Mesenteric fat pad (tissue), 1 donor: ENCODE measurements at regions not wholly inside any gene's neighbourhood (a gene's known extent, or its start where the extent isn't known, plus 50 kb on each side); places are given as distances from the start of the nearest gene placed in this dataset.

Experiments
- DNase-seq: peaks from one replicate; pipeline ENCODE4 v3.0.0-alpha.2; 2020; ENCODE audit warnings: low spot score
- donor health status: DM: yes; HTN: yes; CAD: no.

DNA sequence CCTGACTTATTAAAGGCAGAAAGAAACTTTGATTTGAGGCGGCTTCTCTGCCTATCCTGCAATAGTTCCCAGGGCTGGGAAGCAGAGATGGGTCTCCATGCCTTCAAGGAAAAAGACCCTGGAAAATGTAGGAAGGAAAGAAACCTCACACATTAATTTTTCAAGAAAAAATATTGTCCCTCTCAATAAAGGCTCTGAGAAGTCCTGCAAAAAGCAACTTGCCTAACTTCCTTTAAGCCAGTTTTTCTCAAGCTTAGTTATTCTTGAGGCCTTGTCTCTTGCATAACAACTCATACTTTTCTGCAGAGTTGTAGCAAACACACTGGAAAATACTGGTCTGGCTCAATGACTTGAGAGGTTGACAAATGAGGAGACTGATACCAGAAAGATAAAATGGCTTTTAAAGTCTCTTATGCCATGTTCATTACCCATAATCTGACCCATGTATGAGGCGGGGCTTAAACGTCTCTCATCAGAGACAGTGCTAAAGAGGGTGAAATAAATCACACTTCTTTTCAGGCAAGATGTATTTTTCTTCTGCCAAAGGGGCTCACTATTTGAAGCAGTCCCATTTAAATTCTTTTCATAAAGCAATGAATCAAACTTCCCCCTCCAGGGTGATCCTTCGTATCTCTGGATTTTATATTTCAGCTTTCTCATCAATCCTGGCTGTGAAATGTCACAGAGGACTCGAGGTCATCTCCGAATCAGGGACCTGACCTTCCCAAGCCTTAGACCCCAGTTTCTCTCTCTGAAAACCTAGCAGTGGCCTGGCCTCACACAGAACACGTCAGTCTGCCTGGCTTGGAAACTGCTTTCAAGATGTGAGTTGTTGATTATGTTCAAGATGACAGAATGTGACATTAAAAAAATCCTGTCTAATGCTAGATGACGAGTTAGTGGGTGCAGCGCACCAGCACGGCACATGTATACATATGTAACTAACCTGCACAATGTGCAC, 82.3 kb upstream of the KCNG1 start:
- DNase-seq: no peak

DNA sequence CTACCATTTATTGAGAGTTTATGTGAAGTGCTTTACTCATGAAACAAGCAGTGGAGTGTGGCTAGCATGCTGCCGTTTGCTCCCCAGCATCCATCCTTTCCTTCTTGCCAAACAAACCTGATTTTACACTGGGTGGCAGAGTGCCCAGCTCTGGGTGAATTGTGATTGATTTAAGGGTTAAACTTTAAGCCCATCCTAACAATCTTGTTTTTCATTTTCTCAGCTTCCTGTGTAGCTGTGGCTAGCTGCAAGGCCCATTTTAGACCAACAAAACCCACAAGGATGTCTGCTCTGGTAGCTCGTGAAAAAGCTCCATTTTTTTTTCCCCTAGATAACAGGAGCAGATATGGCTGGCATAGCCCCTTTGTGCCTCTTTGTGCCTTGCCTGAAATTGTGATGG, 77.7 kb upstream of the KCNG1 start:
- no peak for DNase-seq

- DNase-seq: no peak
These were observed 75.4 kb upstream of the KCNG1 start for GRCh38 chr20:51098284-51098810.

GRCh38 chr20:51097351-51098120, 74.6 kb upstream of the KCNG1 start:
- DNase-seq: no peak

GRCh38 chr20:51096582-51097267, 73.8 kb upstream of the KCNG1 start:
- DNase-seq: no peak

DNA sequence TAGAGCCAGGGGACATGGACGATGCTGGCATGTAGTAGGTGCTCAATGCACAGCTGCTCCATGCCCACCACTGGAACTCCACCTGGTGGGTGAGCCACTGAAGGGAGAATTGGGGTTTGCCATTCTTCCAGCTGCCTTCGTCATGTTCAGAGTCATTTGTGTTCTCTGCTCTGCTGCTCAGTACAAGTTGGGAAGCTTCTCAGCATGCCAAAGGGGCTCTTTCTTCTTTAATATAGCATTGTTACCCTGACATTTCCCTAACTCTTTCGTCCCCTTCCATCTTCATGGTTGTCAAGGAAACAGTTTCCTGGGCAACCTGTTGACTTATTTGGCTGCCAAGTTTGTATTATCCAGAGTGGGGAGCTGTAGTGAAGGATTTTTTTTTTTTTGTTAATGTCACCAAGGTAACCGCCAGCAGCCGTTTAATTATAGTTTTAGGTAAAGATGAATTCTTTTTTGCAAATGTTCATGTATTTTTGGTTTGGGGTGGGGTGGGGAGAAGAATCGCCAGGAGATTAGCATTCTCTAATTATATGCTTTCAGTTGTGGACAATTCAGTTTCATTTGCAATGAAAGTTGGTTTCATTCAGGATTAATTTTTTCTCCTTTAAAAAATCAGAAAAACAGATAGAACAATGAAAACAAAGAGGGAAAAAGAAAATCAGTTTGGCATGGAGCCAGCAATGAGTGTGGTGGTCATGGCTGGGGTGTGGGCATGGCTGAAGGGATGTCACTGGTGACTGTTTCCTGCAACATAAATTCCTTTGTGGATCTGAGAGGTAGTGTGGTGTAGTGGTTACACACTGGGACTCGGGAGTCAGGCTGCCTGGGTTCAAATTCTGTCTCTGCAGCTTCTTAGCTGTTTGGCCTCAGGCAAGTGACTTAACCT, 73.0 kb upstream of the KCNG1 start:
- no peak for DNase-seq

- no peak for DNase-seq
These were observed 71.3 kb upstream of the KCNG1 start for GRCh38 chr20:51094221-51094620.

DNA sequence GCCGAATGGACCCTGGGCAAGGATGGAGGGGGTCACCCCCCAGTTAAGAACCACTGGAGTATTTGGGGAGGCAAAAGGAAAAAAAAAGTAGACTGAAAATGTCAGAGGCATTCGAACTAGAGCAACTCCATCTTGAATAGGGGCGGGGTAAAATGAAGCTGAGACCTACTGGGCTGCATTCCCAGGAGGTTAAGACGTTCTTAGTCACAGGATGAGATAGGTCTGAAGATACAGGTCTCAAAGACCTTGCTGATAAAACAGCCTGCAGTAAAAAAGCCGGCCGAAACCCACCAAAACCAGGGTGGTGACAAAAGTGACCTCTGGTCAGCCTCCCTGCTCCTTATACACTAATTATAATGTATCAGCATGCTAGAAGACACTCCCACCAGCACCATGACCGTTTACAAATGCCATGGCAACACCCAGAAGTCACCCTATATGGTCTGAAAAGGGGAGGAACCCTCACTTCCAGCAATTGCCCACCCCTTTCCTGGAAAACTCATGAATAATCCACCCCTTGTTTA, 70.4 kb upstream of the KCNG1 start:
- no peak for DNase-seq

GRCh38 chr20:51092338-51092737, 69.4 kb upstream of the KCNG1 start:
- no peak for DNase-seq

DNA sequence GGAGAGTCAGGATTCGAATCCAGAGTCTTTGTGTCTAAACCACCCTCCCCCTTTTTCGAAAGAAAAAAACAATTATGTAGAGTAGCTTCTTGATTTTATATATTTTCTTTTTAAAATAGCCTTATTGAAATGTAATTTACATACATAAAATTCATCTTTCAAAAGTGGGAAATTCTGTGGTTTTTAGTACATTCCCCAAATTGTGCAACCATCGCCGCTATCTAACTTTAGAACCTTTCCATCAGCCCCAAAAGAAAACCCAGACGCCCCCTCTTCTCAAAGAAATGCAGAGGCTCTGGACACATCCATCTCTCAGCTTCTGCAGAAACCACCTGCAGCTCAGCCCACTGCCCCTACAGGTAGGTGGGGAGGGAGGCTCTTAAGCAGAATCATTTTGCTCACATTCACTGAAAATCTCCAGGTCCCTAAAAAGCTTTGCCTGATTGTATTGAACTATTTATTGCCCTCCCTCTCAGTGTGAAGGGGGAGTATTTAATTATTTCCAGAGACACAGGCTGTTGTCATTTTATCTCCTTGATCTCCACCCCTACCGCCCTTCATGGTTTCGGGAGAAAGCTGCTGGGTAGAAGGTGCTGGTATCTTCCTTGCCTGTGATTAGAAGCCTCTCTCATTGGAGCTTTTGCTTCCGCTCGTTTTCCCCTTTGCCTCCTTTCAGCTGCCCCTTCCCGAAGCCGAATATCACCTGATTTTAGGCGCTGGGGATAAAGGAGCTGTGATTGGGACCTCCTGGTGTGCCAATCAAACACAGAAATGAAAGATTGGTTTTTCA, 68.7 kb upstream of the KCNG1 start:
- DNase-seq: peak; percentile 14

DNA sequence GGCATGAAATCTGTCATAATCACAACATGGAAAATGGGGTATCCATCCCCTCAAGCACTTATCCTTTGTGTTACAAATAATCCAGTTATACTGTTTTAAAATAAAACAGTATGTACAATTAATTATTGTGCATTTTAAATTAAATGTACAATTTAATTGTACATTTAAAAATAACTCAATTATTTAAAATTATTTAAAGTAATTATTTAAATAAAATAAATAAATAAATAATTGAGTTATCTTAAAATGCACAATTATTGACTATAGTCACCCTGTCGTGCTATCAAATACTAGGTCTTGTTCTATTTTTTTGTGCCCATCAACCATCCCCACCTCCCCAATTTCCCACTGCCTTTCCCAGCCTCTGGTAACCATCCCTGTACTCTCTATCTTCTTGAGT, 66.9 kb upstream of the KCNG1 start:
- DNase-seq: no peak

GRCh38 chr20:51089272-51089781, 66.4 kb upstream of the KCNG1 start:
- DNase-seq: no peak

GRCh38 chr20:51087266-51087665, 64.4 kb upstream of the KCNG1 start:
- no peak for DNase-seq

- no peak for DNase-seq
These were observed 62.9 kb upstream of the KCNG1 start for GRCh38 chr20:51085769-51086168.

GRCh38 chr20:51084593-51085377, 61.9 kb upstream of the KCNG1 start:
- no peak for DNase-seq

- DNase-seq: no peak
These were observed 60.5 kb upstream of the KCNG1 start for GRCh38 chr20:51083447-51083846.

GRCh38 chr20:51082988-51083387, 60.1 kb upstream of the KCNG1 start:
- DNase-seq: no peak

DNA sequence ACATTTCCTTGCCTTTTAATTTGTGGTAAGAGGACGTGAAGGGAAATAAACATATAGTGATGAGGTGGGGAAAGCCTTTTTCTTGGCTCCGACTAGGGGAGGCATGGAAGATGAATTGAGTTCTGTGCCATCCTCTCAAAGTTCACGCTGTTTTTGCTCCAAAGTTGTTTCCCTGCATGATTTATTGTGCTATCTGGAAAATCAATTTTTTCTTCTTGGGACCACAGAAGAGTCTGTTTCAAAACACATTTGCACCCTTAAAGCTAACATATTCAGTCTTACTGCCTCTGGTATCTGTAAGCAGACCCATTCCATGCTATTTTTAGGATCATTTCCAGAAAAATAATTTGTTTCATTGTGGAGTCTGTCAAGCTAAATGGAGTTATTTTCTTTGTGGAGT, 57.6 kb upstream of the KCNG1 start:
- DNase-seq: no peak
